Sigmoid colon (tissue), 4 donors: ENCODE measurements at regions not wholly inside any gene's neighbourhood (a gene's known extent, or its start where the extent isn't known, plus 50 kb on each side); places are given as distances from the start of the nearest gene placed in this dataset.

Source experiments
- CTCF ChIP-seq, 4 experiments: fragments of 450-650 bp in 3 of 4; fragments of 200-600 bp in 1 of 4; IDR thresholded peaks; one replicate each; pipeline ENCODE4 v1.5.1; 2016 to 2019; ENCODE audit warnings: antibody characterized with exemption in 4 of 4, mild to moderate bottlenecking in 3 of 4, moderate library complexity in 2 of 4
- POLR2A ChIP-seq, 2 donors: fragments of 450-650 bp; IDR thresholded peaks; one replicate each; pipeline ENCODE4 v1.6.1; 2016; ENCODE audit warnings: antibody characterized with exemption in 2 of 2, mild to moderate bottlenecking in 2 of 2, moderate library complexity in 2 of 2
- POLR2AphosphoS5 ChIP-seq, 4 donors: sonication (generic); formaldehyde crosslinking; IDR thresholded peaks; one replicate each; pipeline ENCODE4 v1.6.1; 2017; ENCODE audit warnings: antibody characterized with exemption in 4 of 4

GRCh38 chr9:106752581-106752980, 110.4 kb upstream of the ZNF462 start:
- TF ChIP-seq CTCF (IDR thresholded peaks at IDR 0.05): no peak
- no peak for TF ChIP-seq POLR2AphosphoS5 (IDR thresholded peaks at IDR 0.05)
- no peak for TF ChIP-seq POLR2A (IDR thresholded peaks at IDR 0.05)
